ENCODE measurements at regions not wholly inside any gene's neighbourhood (a gene's known extent, or its start where the extent isn't known, plus 50 kb on each side); places are given as distances from the start of the nearest gene placed in this dataset.

GRCh38 chr12:125296701-125297100, 231.5 kb downstream of the AACS start:
- no peak for TF ChIP-seq ESRRA (IDR thresholded peaks at IDR 0.05; ENCODE audit: low read length)
- no peak for TF ChIP-seq FOS (IDR thresholded peaks at IDR 0.05; ENCODE audit: borderline replicate concordance, extremely low read depth, insufficient read length)
- TF ChIP-seq CTCF (IDR thresholded peaks at IDR 0.05 in 2 of 3, conservative IDR thresholded peaks at IDR 0.05 in 1 of 3; ENCODE audit: control insufficient read depth in 2 of 3, extremely low read depth in 1 of 3, insufficient read depth in 1 of 3, low read depth in 3 of 3, low read length in 3 of 3): no peak
- no peak for TF ChIP-seq SP1 (IDR thresholded peaks at IDR 0.05; ENCODE audit: low read depth, low read length)
- no peak for TF ChIP-seq SUPT20H (IDR thresholded peaks at IDR 0.05; ENCODE audit: borderline replicate concordance, control insufficient read depth, low read depth, low read length)
- no peak for TF ChIP-seq BACH1 (IDR thresholded peaks at IDR 0.05; ENCODE audit: borderline replicate concordance)
- no peak for TF ChIP-seq ATF2 (IDR thresholded peaks at IDR 0.05; ENCODE audit: low read length)
- TF ChIP-seq SIN3A (IDR thresholded peaks at IDR 0.05; ENCODE audit: low read depth, low read length): no peak
- no peak for TF ChIP-seq TCF12 (IDR thresholded peaks at IDR 0.05; ENCODE audit: low read depth, low read length)
